ENCODE measurements at regions not wholly inside any gene's neighbourhood (a gene's known extent, or its start where the extent isn't known, plus 50 kb on each side); places are given as distances from the start of the nearest gene placed in this dataset.

GRCh38 chr16:8459085-8459733 lies 131.1 kb downstream of the TMEM114 start:
- no peaks in the 10 kb centered on the region for H3K36me3 ChIP-seq (ENCODE audit: control insufficient read depth, insufficient read depth, low read length)
- CTCF ChIA-PET, result interaction anchor here (0.7 kb wide), 1 partner anchor 1299 kb away, joined by 3 read pairs; no protein-coding TSS in a partner anchor
- TF ChIP-seq CTCF (IDR thresholded peaks at IDR 0.05; ENCODE audit: insufficient read depth, low read depth, low read length), result no peak
- H3K27me3 ChIP-seq (ENCODE audit: control insufficient read depth, insufficient read depth, low read length), result no peaks in the 10 kb centered on the region
- no peak overlapping the region for H3K4me3 ChIP-seq (ENCODE audit: low read depth, low read length)
- POLR2A ChIA-PET, result no interaction called here
- DNase-seq (ENCODE audit: low read depth), result no peak

- CTCF ChIA-PET, result no interaction called here
- Histone ChIP-seq H3K36me3 (ENCODE audit: control insufficient read depth, insufficient read depth, low read length) (no peaks in the 10 kb centered on the region), H3K27me3 (ENCODE audit: control insufficient read depth, insufficient read depth, low read length) (no peaks in the 10 kb centered on the region), H3K4me3 (ENCODE audit: low read depth, low read length) (no peak overlapping the region)
- DNase-seq (ENCODE audit: low read depth), result no peak
- POLR2A ChIA-PET, result no interaction called here
- no peak for TF ChIP-seq CTCF (IDR thresholded peaks at IDR 0.05; ENCODE audit: insufficient read depth, low read depth, low read length)
These were observed 131.7 kb downstream of the TMEM114 start for GRCh38 chr16:8458481-8459046.

GRCh38 chr16:8453359-8453758 lies 137.0 kb downstream of the TMEM114 start:
- DNase-seq (ENCODE audit: low read depth), result no peak
- Histone ChIP-seq H3K4me3 (ENCODE audit: low read depth, low read length) (no peak overlapping the region), H3K27me3 (ENCODE audit: control insufficient read depth, insufficient read depth, low read length) (no peaks in the 10 kb centered on the region), H3K36me3 (ENCODE audit: control insufficient read depth, insufficient read depth, low read length) (no peaks in the 10 kb centered on the region)
- ChIA-PET POLR2A (no interaction called here), CTCF (no interaction called here)
- TF ChIP-seq CTCF (IDR thresholded peaks at IDR 0.05; ENCODE audit: insufficient read depth, low read depth, low read length), result no peak

GRCh38 chr16:8452941-8453340 lies 137.4 kb downstream of the TMEM114 start:
- Histone ChIP-seq H3K27me3 (ENCODE audit: control insufficient read depth, insufficient read depth, low read length) (no peaks in the 10 kb centered on the region), H3K36me3 (ENCODE audit: control insufficient read depth, insufficient read depth, low read length) (no peaks in the 10 kb centered on the region), H3K4me3 (ENCODE audit: low read depth, low read length) (no peak overlapping the region)
- DNase-seq (ENCODE audit: low read depth), result no peak
- POLR2A ChIA-PET, result no interaction called here
- CTCF ChIA-PET, result no interaction called here
- TF ChIP-seq CTCF (IDR thresholded peaks at IDR 0.05; ENCODE audit: insufficient read depth, low read depth, low read length), result no peak

- DNase-seq (ENCODE audit: low read depth), result no peak
- TF ChIP-seq CTCF (IDR thresholded peaks at IDR 0.05; ENCODE audit: insufficient read depth, low read depth, low read length), result no peak
- POLR2A ChIA-PET, result no interaction called here
- Histone ChIP-seq H3K4me3 (ENCODE audit: low read depth, low read length) (no peak overlapping the region), H3K36me3 (ENCODE audit: control insufficient read depth, insufficient read depth, low read length) (no peaks in the 10 kb centered on the region), H3K27me3 (ENCODE audit: control insufficient read depth, insufficient read depth, low read length) (no peaks in the 10 kb centered on the region)
- CTCF ChIA-PET, result no interaction called here
These were observed 153.4 kb downstream of the TMEM114 start for GRCh38 chr16:8436931-8437330.
